Smooth muscle cell (in vitro differentiated cells): ENCODE measurements at regions not wholly inside any gene's neighbourhood (a gene's known extent, or its start where the extent isn't known, plus 50 kb on each side); places are given as distances from the start of the nearest gene placed in this dataset.

Experiments used
- DNase-seq: peaks from one replicate; lab custom pipeline; 2025; ENCODE audit not compliant: unreplicated experiment; lab: John Stamatoyannopoulos, UW
- H2AFZ ChIP-seq: fragments of 200-600 bp; sonication (generic); 2 replicates; pipeline ENCODE4 v1.6.0; 2016; ENCODE audit warnings: antibody characterized with exemption, low read depth, mild to moderate bottlenecking
- H3F3A ChIP-seq: fragments of 200-600 bp; sonication (generic); 2 replicates; pipeline ENCODE4 v1.6.0; 2017; ENCODE audit warnings: antibody characterized with exemption, low read depth
- H3K27ac ChIP-seq: fragments of 200-600 bp; sonication (generic); 2 replicates; pipeline ENCODE4 v1.5.1; 2016; ENCODE audit warnings: low read depth, mild to moderate bottlenecking
- H3K27me3 ChIP-seq: fragments of 200-600 bp; sonication (generic); 2 replicates; pipeline ENCODE4 v1.6.1; 2016; ENCODE audit warnings: low read depth, mild to moderate bottlenecking
- H3K36me3 ChIP-seq: fragments of 200-600 bp; sonication (generic); 2 replicates; pipeline ENCODE4 v1.5.1; 2016; ENCODE audit warnings: low read depth
- H3K4me1 ChIP-seq: fragments of 200-600 bp; sonication (generic); 2 replicates; pipeline ENCODE4 v1.5.1; 2016; ENCODE audit warnings: low read depth
- H3K4me2 ChIP-seq: fragments of 200-600 bp; sonication (generic); 2 replicates; pipeline ENCODE4 v1.6.0; 2016; ENCODE audit warnings: mild to moderate bottlenecking
- H3K4me3 ChIP-seq: fragments of 200-600 bp; sonication (generic); 2 replicates; pipeline ENCODE4 v1.5.1; 2016; ENCODE audit warnings: mild to moderate bottlenecking
- H3K79me2 ChIP-seq: fragments of 200-600 bp; sonication (generic); 2 replicates; pipeline ENCODE4 v1.6.0; 2016; ENCODE audit warnings: low read depth, mild to moderate bottlenecking
- H3K9ac ChIP-seq: fragments of 200-600 bp; sonication (generic); 2 replicates; pipeline ENCODE4 v1.6.0; 2016; ENCODE audit warnings: low read depth
- H3K9me3 ChIP-seq: fragments of 200-600 bp; sonication (generic); replicated peaks from 2 replicates; pipeline ENCODE4 v1.5.1; 2016; ENCODE audit warnings: low read depth
- H4K20me1 ChIP-seq: fragments of 200-600 bp; sonication (generic); 2 replicates; pipeline ENCODE4 v1.6.0; 2016; ENCODE audit warnings: low read depth
- WGBS: methylation state at CpG from one replicate; pipeline ENCODE4 v1.1.7; 2016; ENCODE audit warnings: low lambda C conversion rate; 5-methylcytosine and 5-hydroxymethylcytosine counted together
- TF ChIP-seq, protein P1 (sequence below): fragments of 200-600 bp; sonication (generic); IDR thresholded peaks from 2 replicates; pipeline ENCODE4 v1.5.1; 2017; ENCODE audit warnings: borderline replicate concordance, mild to moderate bottlenecking, antibody characterized with exemption; ENCODE audit not compliant: insufficient read depth, poor library complexity, severe bottlenecking

GRCh38 chr18:55658598-55658997 is 70.6 kb upstream of the TCF4 start:
- H3K27ac ChIP-seq, result no peak overlapping the region
- H3K36me3 ChIP-seq, result no peaks in the 10 kb centered on the region
- H3K4me2 ChIP-seq, result no peak overlapping the region
- H3K4me3 ChIP-seq, result no peak overlapping the region
- DNase-seq, result no peak
- no peaks in the 10 kb centered on the region for H3K27me3 ChIP-seq
- TF ChIP-seq, protein P1, sequence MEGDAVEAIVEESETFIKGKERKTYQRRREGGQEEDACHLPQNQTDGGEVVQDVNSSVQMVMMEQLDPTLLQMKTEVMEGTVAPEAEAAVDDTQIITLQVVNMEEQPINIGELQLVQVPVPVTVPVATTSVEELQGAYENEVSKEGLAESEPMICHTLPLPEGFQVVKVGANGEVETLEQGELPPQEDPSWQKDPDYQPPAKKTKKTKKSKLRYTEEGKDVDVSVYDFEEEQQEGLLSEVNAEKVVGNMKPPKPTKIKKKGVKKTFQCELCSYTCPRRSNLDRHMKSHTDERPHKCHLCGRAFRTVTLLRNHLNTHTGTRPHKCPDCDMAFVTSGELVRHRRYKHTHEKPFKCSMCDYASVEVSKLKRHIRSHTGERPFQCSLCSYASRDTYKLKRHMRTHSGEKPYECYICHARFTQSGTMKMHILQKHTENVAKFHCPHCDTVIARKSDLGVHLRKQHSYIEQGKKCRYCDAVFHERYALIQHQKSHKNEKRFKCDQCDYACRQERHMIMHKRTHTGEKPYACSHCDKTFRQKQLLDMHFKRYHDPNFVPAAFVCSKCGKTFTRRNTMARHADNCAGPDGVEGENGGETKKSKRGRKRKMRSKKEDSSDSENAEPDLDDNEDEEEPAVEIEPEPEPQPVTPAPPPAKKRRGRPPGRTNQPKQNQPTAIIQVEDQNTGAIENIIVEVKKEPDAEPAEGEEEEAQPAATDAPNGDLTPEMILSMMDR, result no peak
- no peaks in the 10 kb centered on the region for H3F3A ChIP-seq
- H2AFZ ChIP-seq, result no peak overlapping the region
- H3K9ac ChIP-seq, result no peak overlapping the region
- 100% methylated on average over 2 of the region's 2 CpGs for WGBS
- no peaks in the 10 kb centered on the region for H3K9me3 ChIP-seq
- H3K4me1 ChIP-seq, result no peaks in the 10 kb centered on the region
- no peaks in the 10 kb centered on the region for H4K20me1 ChIP-seq
- no peaks in the 10 kb centered on the region for H3K79me2 ChIP-seq

DNA sequence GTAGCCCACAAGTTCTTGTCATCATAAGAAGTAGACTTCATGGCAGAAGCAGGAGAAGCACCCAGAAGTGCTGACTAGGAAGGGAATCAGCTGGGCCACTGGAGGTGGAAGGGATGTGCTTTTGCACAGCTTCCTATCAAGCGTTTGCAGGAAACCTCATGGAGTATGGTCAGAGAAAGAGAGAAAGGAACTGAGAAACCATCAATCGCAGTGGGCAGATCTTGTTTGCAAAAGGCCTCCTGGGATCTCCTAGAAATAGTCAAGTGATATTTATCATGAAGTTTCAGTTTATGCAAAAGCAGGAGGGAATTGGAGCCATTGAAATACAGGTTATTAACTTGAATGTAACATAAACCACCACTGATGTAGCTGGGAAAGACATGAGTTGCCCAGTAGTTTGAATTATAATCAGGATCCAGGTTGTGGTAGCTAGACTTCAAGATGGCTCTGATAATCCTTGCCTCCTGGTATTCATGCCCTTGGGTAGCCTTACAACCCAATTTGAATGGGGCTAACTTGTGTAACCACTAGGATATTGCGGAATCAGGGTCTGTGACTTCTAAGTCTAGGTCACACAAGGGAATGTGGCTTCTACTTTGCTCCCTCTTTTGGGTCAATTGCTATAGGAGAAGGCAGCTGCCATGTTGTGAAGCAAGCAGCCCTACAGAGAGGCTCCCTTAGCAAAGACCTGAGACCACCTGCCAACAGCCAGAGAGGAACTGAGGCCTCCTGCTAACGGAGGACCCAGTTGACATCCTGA is 69.8 kb upstream of the TCF4 start:
- Histone ChIP-seq H2AFZ (no peak overlapping the region), H3F3A (no peaks in the 10 kb centered on the region), H3K79me2 (no peaks in the 10 kb centered on the region), H4K20me1 (no peaks in the 10 kb centered on the region), H3K27me3 (no peaks in the 10 kb centered on the region), H3K36me3 (no peaks in the 10 kb centered on the region), H3K27ac (no peak overlapping the region), H3K4me2 (no peak overlapping the region), H3K4me3 (no peak overlapping the region), H3K9ac (no peak overlapping the region), H3K9me3 (no peaks in the 10 kb centered on the region), H3K4me1 (no peaks in the 10 kb centered on the region)
- 95% methylated on average over 4 of the region's 4 CpGs for WGBS
- no peak for DNase-seq
- TF ChIP-seq, protein P1, result no peak

DNA sequence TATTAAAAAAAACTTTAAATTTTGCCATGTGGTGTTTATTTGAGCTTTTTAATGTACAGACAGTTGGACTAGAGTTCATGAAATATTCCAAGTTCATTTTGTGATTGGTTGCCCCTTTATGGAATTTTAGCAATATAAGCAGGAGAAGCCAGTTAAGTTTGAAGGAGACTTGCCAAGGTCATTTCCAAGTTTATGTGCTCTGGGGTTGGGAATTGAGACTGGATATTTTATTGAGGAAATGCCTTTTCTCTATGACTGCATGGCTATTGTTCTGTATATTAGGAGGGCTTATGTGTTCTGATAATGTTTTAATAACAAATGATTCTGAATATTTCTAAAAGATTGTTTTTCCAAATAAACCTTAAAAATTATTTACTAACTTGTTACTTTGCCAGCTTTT is 67.0 kb upstream of the TCF4 start:
- no peak for DNase-seq
- Histone ChIP-seq H3K9ac (no peak overlapping the region), H3K27me3 (no peaks in the 10 kb centered on the region), H3K36me3 (no peaks in the 10 kb centered on the region), H3K4me3 (no peak overlapping the region), H3K79me2 (no peaks in the 10 kb centered on the region), H4K20me1 (no peaks in the 10 kb centered on the region), H3K4me2 (no peak overlapping the region), H3K4me1 (no peaks in the 10 kb centered on the region), H3K27ac (no peak overlapping the region), H3F3A (no peaks in the 10 kb centered on the region), H3K9me3 (no peaks in the 10 kb centered on the region), H2AFZ (no peak overlapping the region)
- TF ChIP-seq, protein P1, result no peak

- Histone ChIP-seq H3K9ac (no peak overlapping the region), H3K27me3 (no peaks in the 10 kb centered on the region), H3K4me3 (no peak overlapping the region), H3K27ac (no peak overlapping the region), H2AFZ (no peak overlapping the region), H3K79me2 (no peaks in the 10 kb centered on the region), H3K4me1 (no peaks in the 10 kb centered on the region), H3F3A (no peaks in the 10 kb centered on the region), H4K20me1 (no peaks in the 10 kb centered on the region), H3K4me2 (no peak overlapping the region), H3K9me3 (no peaks in the 10 kb centered on the region), H3K36me3 (no peaks in the 10 kb centered on the region)
- TF ChIP-seq, protein P1, result no peak
- DNase-seq, result no peak
- 88% methylated on average over 1 of the region's 1 CpG for whole genome bisulfite sequencing
Measured at GRCh38 chr18:55651236-55651635, 63.2 kb upstream of the TCF4 start.
